Calu3 (cell line): ENCODE measurements at regions not wholly inside any gene's neighbourhood (a gene's known extent, or its start where the extent isn't known, plus 50 kb on each side); places are given as distances from the start of the nearest gene placed in this dataset.
A peak's percentile ranks its signal among the peaks of the same experiment; 100 is the strongest.

Experiments
- BruUV-seq: library from RNA; stranded (reverse); fragments of 400-500 nt; replicated peaks from 2 replicates; lab custom pipeline; 2021; lab: Mats Ljungman, UMichigan
- CTCF ChIA-PET: fragments of 300-600 bp; sonication (Branson Sonifier 250); formaldehyde crosslinking; loops from one replicate; lab custom pipeline; 2022; ENCODE audit warnings: antibody characterized with exemption; lab: Charles Lee
- DNase-seq: peaks from one replicate; pipeline ENCODE4 v3.0.0; 2022
- H3K27ac Mint-ChIP-seq: one replicate; pipeline ENCODE4 v1.8.0; 2022; ENCODE audit warnings: mixed read lengths; ENCODE audit not compliant: unreplicated experiment
- H3K27me3 Mint-ChIP-seq: one replicate; pipeline ENCODE4 v1.8.0; 2022; ENCODE audit warnings: mixed read lengths; ENCODE audit not compliant: unreplicated experiment
- H3K36me3 Mint-ChIP-seq: one replicate; pipeline ENCODE4 v1.8.0; 2022; ENCODE audit warnings: mild to moderate bottlenecking, moderate library complexity, mixed read lengths; ENCODE audit not compliant: insufficient read depth, unreplicated experiment
- H3K4me1 Mint-ChIP-seq: one replicate; pipeline ENCODE4 v1.8.0; 2022; ENCODE audit warnings: mild to moderate bottlenecking, low read depth, mixed read lengths; ENCODE audit not compliant: unreplicated experiment
- H3K4me3 Mint-ChIP-seq: one replicate; pipeline ENCODE4 v1.8.0; 2022; ENCODE audit warnings: mild to moderate bottlenecking, low read depth, moderate library complexity, mixed read lengths; ENCODE audit not compliant: unreplicated experiment
- H3K9me3 Mint-ChIP-seq: one replicate; pipeline ENCODE4 v1.8.0; 2022; ENCODE audit warnings: low read depth, mixed read lengths; ENCODE audit not compliant: unreplicated experiment
- intact Hi-C: fragments of 100-400 bp; cut with micrococcal nuclease; formaldehyde crosslinking; loops from one replicate; pipeline ENCODE4 v1.10.0; 2022; ENCODE audit not compliant: unreplicated experiment
- TF ChIP-seq, protein P1 (sequence below): fragments of 200-600 bp; IDR thresholded peaks from one replicate; pipeline ENCODE4 v1.8.0; 2022; ENCODE audit warnings: antibody characterized with exemption; ENCODE audit not compliant: unreplicated experiment

GRCh38 chr9:38178237-38178636 is 109.2 kb upstream of the SHB start:
- Mint-ChIP-seq H3K27me3 (no peaks in the 10 kb centered on the region), H3K27ac (peak overlapping the region; percentile 42), H3K4me1 (peaks cover 12% of the 10 kb centered on the region), H3K4me3 (no peak overlapping the region), H3K9me3 (no peaks in the 10 kb centered on the region), H3K36me3 (no peaks in the 10 kb centered on the region)
- DNase-seq, result no peak
- CTCF ChIA-PET, result no interaction called here
- intact Hi-C loops, result no loop called here
- TF ChIP-seq, protein P1, sequence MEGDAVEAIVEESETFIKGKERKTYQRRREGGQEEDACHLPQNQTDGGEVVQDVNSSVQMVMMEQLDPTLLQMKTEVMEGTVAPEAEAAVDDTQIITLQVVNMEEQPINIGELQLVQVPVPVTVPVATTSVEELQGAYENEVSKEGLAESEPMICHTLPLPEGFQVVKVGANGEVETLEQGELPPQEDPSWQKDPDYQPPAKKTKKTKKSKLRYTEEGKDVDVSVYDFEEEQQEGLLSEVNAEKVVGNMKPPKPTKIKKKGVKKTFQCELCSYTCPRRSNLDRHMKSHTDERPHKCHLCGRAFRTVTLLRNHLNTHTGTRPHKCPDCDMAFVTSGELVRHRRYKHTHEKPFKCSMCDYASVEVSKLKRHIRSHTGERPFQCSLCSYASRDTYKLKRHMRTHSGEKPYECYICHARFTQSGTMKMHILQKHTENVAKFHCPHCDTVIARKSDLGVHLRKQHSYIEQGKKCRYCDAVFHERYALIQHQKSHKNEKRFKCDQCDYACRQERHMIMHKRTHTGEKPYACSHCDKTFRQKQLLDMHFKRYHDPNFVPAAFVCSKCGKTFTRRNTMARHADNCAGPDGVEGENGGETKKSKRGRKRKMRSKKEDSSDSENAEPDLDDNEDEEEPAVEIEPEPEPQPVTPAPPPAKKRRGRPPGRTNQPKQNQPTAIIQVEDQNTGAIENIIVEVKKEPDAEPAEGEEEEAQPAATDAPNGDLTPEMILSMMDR, result no peak
- BruUV-seq, result no TSS peak

DNA sequence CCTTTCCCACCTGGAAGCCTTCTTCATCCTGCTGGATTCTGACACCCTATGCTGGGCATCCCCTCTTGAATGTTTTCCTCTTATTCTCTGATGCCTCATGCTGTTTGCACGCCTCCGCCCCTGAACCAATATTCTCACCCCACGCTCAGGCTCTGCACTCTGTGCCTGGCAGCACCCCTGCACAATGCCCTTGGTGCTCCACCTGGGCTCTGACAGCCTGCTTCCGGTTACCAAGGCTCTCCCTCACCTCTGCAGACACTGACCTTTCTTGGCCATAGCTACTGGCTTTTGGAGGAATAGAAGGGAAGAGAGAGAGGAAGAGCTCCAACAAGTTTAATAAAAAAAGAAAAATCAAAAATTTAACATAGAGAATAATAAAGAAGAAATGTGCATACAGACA is 108.7 kb upstream of the SHB start:
- Mint-ChIP-seq H3K9me3 (no peaks in the 10 kb centered on the region), H3K36me3 (no peaks in the 10 kb centered on the region), H3K27ac (no peak overlapping the region), H3K4me1 (peaks cover 12% of the 10 kb centered on the region), H3K27me3 (no peaks in the 10 kb centered on the region), H3K4me3 (no peak overlapping the region)
- no TSS peak for BruUV-seq
- CTCF ChIA-PET, result no interaction called here
- intact Hi-C loops, result no loop called here
- DNase-seq, result no peak
- TF ChIP-seq, protein P1, result no peak

- BruUV-seq, result no TSS peak
- intact Hi-C loops, result no loop called here
- no peak for DNase-seq
- TF ChIP-seq, protein P1, result no peak
- H3K27ac Mint-ChIP-seq, result no peak overlapping the region
- H3K9me3 Mint-ChIP-seq, result no peaks in the 10 kb centered on the region
- CTCF ChIA-PET, result no interaction called here
- H3K36me3 Mint-ChIP-seq, result peaks cover 4% of the 10 kb centered on the region
- peaks cover 16% of the 10 kb centered on the region for H3K4me1 Mint-ChIP-seq
- H3K4me3 Mint-ChIP-seq, result no peak overlapping the region
- H3K27me3 Mint-ChIP-seq, result no peaks in the 10 kb centered on the region
These were observed 107.2 kb upstream of the SHB start for GRCh38 chr9:38176251-38176650.

GRCh38 chr9:38175423-38175822 is 106.4 kb upstream of the SHB start:
- peaks cover 23% of the 10 kb centered on the region for H3K4me1 Mint-ChIP-seq
- no peak overlapping the region for H3K4me3 Mint-ChIP-seq
- no peak overlapping the region for H3K27ac Mint-ChIP-seq
- TF ChIP-seq, protein P1, result no peak
- intact Hi-C loops, result no loop called here
- H3K9me3 Mint-ChIP-seq, result no peaks in the 10 kb centered on the region
- CTCF ChIA-PET, result no interaction called here
- no peaks in the 10 kb centered on the region for H3K27me3 Mint-ChIP-seq
- H3K36me3 Mint-ChIP-seq, result peaks cover 11% of the 10 kb centered on the region
- no peak for DNase-seq
- no TSS peak for BruUV-seq
